Ishikawa (cell line): ENCODE measurements at regions not wholly inside any gene's neighbourhood (a gene's known extent, or its start where the extent isn't known, plus 50 kb on each side); places are given as distances from the start of the nearest gene placed in this dataset.

ENCODE experiments used
- CEBPB ChIP-seq: IDR thresholded peaks from 2 replicates; pipeline ENCODE4 v1.6.1; 2012
- CREB1 ChIP-seq: IDR thresholded peaks from 2 replicates; pipeline ENCODE4 v1.6.1; 2012; ENCODE audit warnings: low read depth
- EGR1 ChIP-seq: IDR thresholded peaks from 2 replicates; pipeline ENCODE4 v1.6.1; 2012
- EP300 ChIP-seq: IDR thresholded peaks from 2 replicates; pipeline ENCODE4 v1.6.1; 2012; ENCODE audit warnings: borderline replicate concordance
- FOXM1 ChIP-seq: IDR thresholded peaks from 2 replicates; pipeline ENCODE4 v1.6.1; 2012; ENCODE audit warnings: low read depth, borderline replicate concordance
- MAX ChIP-seq: IDR thresholded peaks from 2 replicates; pipeline ENCODE4 v1.6.1; 2012
- RAD21 ChIP-seq: IDR thresholded peaks from 2 replicates; pipeline ENCODE4 v1.6.1; 2012; ENCODE audit warnings: low read depth
- TAF1 ChIP-seq: IDR thresholded peaks from 2 replicates; pipeline ENCODE4 v1.6.1; 2012; ENCODE audit warnings: low read depth, mild to moderate bottlenecking
- TCF12 ChIP-seq: IDR thresholded peaks from 2 replicates; pipeline ENCODE4 v1.6.1; 2012; ENCODE audit warnings: low read depth
- YY1 ChIP-seq: IDR thresholded peaks from 2 replicates; pipeline ENCODE4 v1.6.1; 2012; ENCODE audit warnings: low read depth
- ZBTB7A ChIP-seq: IDR thresholded peaks from 2 replicates; pipeline ENCODE4 v1.6.1; 2012; ENCODE audit warnings: low read depth
- TF ChIP-seq, protein P1 (sequence below): IDR thresholded peaks from 2 replicates; pipeline ENCODE4 v1.6.1; 2012; ENCODE audit warnings: low read depth, mild to moderate bottlenecking

DNA sequence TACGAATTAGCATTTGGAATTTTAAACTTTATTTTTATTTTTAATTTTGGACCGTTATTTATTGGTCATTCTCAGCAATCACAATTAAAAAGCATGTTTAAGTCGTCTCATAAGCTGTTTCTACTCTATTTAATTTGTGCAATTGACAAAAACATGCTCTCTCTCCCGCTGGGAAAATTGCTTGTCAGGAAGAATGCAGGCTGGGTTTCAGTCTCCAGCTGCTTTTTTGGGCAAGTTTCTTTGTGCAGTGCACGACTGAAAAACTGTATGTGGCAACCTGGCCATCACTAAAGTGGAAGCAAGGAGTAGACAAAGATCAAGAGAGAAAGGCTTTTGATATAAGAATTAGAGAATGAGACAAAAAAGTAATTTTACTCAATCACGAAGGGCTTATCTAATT, 941.5 kb upstream of the MDGA2 start:
- TF ChIP-seq TAF1 = no peak
- no peak for TF ChIP-seq CREB1
- TF ChIP-seq CEBPB = no peak
- TF ChIP-seq, protein P1, sequence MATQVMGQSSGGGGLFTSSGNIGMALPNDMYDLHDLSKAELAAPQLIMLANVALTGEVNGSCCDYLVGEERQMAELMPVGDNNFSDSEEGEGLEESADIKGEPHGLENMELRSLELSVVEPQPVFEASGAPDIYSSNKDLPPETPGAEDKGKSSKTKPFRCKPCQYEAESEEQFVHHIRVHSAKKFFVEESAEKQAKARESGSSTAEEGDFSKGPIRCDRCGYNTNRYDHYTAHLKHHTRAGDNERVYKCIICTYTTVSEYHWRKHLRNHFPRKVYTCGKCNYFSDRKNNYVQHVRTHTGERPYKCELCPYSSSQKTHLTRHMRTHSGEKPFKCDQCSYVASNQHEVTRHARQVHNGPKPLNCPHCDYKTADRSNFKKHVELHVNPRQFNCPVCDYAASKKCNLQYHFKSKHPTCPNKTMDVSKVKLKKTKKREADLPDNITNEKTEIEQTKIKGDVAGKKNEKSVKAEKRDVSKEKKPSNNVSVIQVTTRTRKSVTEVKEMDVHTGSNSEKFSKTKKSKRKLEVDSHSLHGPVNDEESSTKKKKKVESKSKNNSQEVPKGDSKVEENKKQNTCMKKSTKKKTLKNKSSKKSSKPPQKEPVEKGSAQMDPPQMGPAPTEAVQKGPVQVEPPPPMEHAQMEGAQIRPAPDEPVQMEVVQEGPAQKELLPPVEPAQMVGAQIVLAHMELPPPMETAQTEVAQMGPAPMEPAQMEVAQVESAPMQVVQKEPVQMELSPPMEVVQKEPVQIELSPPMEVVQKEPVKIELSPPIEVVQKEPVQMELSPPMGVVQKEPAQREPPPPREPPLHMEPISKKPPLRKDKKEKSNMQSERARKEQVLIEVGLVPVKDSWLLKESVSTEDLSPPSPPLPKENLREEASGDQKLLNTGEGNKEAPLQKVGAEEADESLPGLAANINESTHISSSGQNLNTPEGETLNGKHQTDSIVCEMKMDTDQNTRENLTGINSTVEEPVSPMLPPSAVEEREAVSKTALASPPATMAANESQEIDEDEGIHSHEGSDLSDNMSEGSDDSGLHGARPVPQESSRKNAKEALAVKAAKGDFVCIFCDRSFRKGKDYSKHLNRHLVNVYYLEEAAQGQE = no peak
- TF ChIP-seq MAX = no peak
- no peak for TF ChIP-seq YY1
- TF ChIP-seq FOXM1 = no peak
- no peak for TF ChIP-seq ZBTB7A
- TF ChIP-seq RAD21 = no peak
- TF ChIP-seq EGR1 = no peak
- TF ChIP-seq EP300 = no peak
- no peak for TF ChIP-seq TCF12
